ENCODE measurements at regions not wholly inside any gene's neighbourhood (a gene's known extent, or its start where the extent isn't known, plus 50 kb on each side); places are given as distances from the start of the nearest gene placed in this dataset.

- Mint-ChIP-seq H3K4me1 (no peaks in the 10 kb centered on the region), H3K27me3 (ENCODE audit: low read depth in 2 of 2) (no peaks in the 10 kb centered on the region), H3K4me3 (no peak overlapping the region), H3K27ac (no peak overlapping the region), H3K36me3 (no peaks in the 10 kb centered on the region), H3K9me3 (peaks cover 4 to 13% of the 10 kb centered on the region in 2 donors)
- no peaks in the 10 kb centered on the region for H3K36me3 ChIP-seq (ENCODE audit: control insufficient read depth, insufficient read depth, low read length)
- H3K9me3 ChIP-seq (ENCODE audit: control insufficient read depth, insufficient read depth, low read length): peaks cover 10% of the 10 kb centered on the region
- ATAC-seq: no peak
- H3K27ac ChIP-seq (ENCODE audit: low read length): no peak overlapping the region
- no peaks in the 10 kb centered on the region for H3K27me3 ChIP-seq (ENCODE audit: control insufficient read depth, insufficient read depth, low read length)
- H3K4me3 ChIP-seq (ENCODE audit: low read length): no peak overlapping the region
- no peaks in the 10 kb centered on the region for H3K4me1 ChIP-seq (ENCODE audit: control insufficient read depth, insufficient read depth, low read length)
- intact Hi-C loops (cut with micrococcal nuclease): no loop called here
- DNase-seq: no peak
- no peak for TF ChIP-seq CTCF (IDR thresholded peaks at IDR 0.05)
Observed at GRCh38 chr3:154990543-154990942, 89.6 kb upstream of the MME start.

GRCh38 chr3:154987846-154988245, 92.3 kb upstream of the MME start:
- no peak for ATAC-seq
- Histone ChIP-seq H3K4me1 (ENCODE audit: control insufficient read depth, insufficient read depth, low read length) (no peaks in the 10 kb centered on the region), H3K27me3 (ENCODE audit: control insufficient read depth, insufficient read depth, low read length) (no peaks in the 10 kb centered on the region), H3K36me3 (ENCODE audit: control insufficient read depth, insufficient read depth, low read length) (no peaks in the 10 kb centered on the region), H3K27ac (ENCODE audit: low read length) (no peak overlapping the region), H3K9me3 (ENCODE audit: control insufficient read depth, insufficient read depth, low read length) (peaks cover 10% of the 10 kb centered on the region), H3K4me3 (ENCODE audit: low read length) (no peak overlapping the region)
- no peaks in the 10 kb centered on the region for H3K4me1 Mint-ChIP-seq
- no peak for DNase-seq
- no peaks in the 10 kb centered on the region for H3K27me3 Mint-ChIP-seq (ENCODE audit: low read depth in 2 of 2)
- no peak for TF ChIP-seq CTCF (IDR thresholded peaks at IDR 0.05)
- H3K36me3 Mint-ChIP-seq: no peaks in the 10 kb centered on the region
- intact Hi-C loops (cut with micrococcal nuclease): no loop called here
- 69% methylated on average over 1 of the region's 1 CpG for WGBS (ENCODE audit: insufficient coverage)
- H3K27ac Mint-ChIP-seq: no peak overlapping the region
- H3K9me3 Mint-ChIP-seq: peaks cover 4 to 13% of the 10 kb centered on the region in 2 donors
- H3K4me3 Mint-ChIP-seq: no peak overlapping the region

- H3K9me3 Mint-ChIP-seq: peaks cover 4 to 5% of the 10 kb centered on the region in 2 donors
- 94% methylated on average over 1 of the region's 1 CpG for WGBS (ENCODE audit: insufficient coverage)
- H3K36me3 Mint-ChIP-seq: no peaks in the 10 kb centered on the region
- H3K27ac Mint-ChIP-seq: no peak overlapping the region
- DNase-seq (no peak), ATAC-seq (no peak)
- Histone ChIP-seq H3K4me1 (ENCODE audit: control insufficient read depth, insufficient read depth, low read length) (no peaks in the 10 kb centered on the region), H3K4me3 (ENCODE audit: low read length) (no peak overlapping the region), H3K9me3 (ENCODE audit: control insufficient read depth, insufficient read depth, low read length) (no peaks in the 10 kb centered on the region), H3K27ac (ENCODE audit: low read length) (no peak overlapping the region), H3K27me3 (ENCODE audit: control insufficient read depth, insufficient read depth, low read length) (no peaks in the 10 kb centered on the region), H3K36me3 (ENCODE audit: control insufficient read depth, insufficient read depth, low read length) (no peaks in the 10 kb centered on the region)
- intact Hi-C loops (cut with micrococcal nuclease): no loop called here
- H3K4me3 Mint-ChIP-seq: no peak overlapping the region
- TF ChIP-seq CTCF (IDR thresholded peaks at IDR 0.05): no peak
- no peaks in the 10 kb centered on the region for H3K27me3 Mint-ChIP-seq (ENCODE audit: low read depth in 2 of 2)
- H3K4me1 Mint-ChIP-seq: no peaks in the 10 kb centered on the region
Observed at GRCh38 chr3:154981664-154982063, 98.5 kb upstream of the MME start.

GRCh38 chr3:154981201-154981600, 98.9 kb upstream of the MME start:
- Histone ChIP-seq H3K9me3 (ENCODE audit: control insufficient read depth, insufficient read depth, low read length) (no peaks in the 10 kb centered on the region), H3K4me3 (ENCODE audit: low read length) (no peak overlapping the region), H3K36me3 (ENCODE audit: control insufficient read depth, insufficient read depth, low read length) (no peaks in the 10 kb centered on the region), H3K27ac (ENCODE audit: low read length) (no peak overlapping the region), H3K4me1 (ENCODE audit: control insufficient read depth, insufficient read depth, low read length) (no peaks in the 10 kb centered on the region), H3K27me3 (ENCODE audit: control insufficient read depth, insufficient read depth, low read length) (no peaks in the 10 kb centered on the region)
- H3K36me3 Mint-ChIP-seq: no peaks in the 10 kb centered on the region
- DNase-seq: no peak
- H3K4me1 Mint-ChIP-seq: no peaks in the 10 kb centered on the region
- no peak overlapping the region for H3K4me3 Mint-ChIP-seq
- ATAC-seq: no peak
- H3K9me3 Mint-ChIP-seq: peaks cover 4 to 5% of the 10 kb centered on the region in 2 donors
- H3K27ac Mint-ChIP-seq: no peak overlapping the region
- intact Hi-C loops (cut with micrococcal nuclease): no loop called here
- no peak for TF ChIP-seq CTCF (IDR thresholded peaks at IDR 0.05)
- no peaks in the 10 kb centered on the region for H3K27me3 Mint-ChIP-seq (ENCODE audit: low read depth in 2 of 2)
